Testis (tissue), 2 donors: ENCODE measurements at regions not wholly inside any gene's neighbourhood (a gene's known extent, or its start where the extent isn't known, plus 50 kb on each side); places are given as distances from the start of the nearest gene placed in this dataset.

Source experiments
- DNase-seq: peaks from one replicate; pipeline ENCODE4 v3.0.0-alpha.2; 2019
- H3K27ac ChIP-seq, 2 donors: fragments of 200-600 bp; sonication (generic); one replicate each; pipeline ENCODE4 v1.5.1; 2019
- H3K27me3 ChIP-seq: fragments of 200-600 bp; sonication (generic); one replicate; pipeline ENCODE4 v1.5.1; 2019
- H3K36me3 ChIP-seq: fragments of 200-600 bp; sonication (generic); one replicate; pipeline ENCODE4 v1.5.1; 2017; ENCODE audit warnings: low read depth; ENCODE audit errors: missing control alignments
- H3K4me1 ChIP-seq: fragments of 200-600 bp; sonication (generic); one replicate; pipeline ENCODE4 v1.5.1; 2019
- H3K4me3 ChIP-seq, 2 donors: fragments of 200-600 bp; sonication (generic); one replicate each; pipeline ENCODE4 v1.5.1; 2017 to 2019
- H3K9me3 ChIP-seq: fragments of 200-600 bp; sonication (generic); one replicate; pipeline ENCODE4 v1.5.1; 2017
- POLR2A ChIP-seq: fragments of 450-650 bp; IDR thresholded peaks from one replicate; pipeline ENCODE4 v1.6.1; 2017; ENCODE audit warnings: antibody characterized with exemption, mild to moderate bottlenecking, moderate library complexity
- WGBS, 2 donors: methylation state at CpG; one replicate each; pipeline ENCODE4 v1.1.5; 2018; 5-methylcytosine and 5-hydroxymethylcytosine counted together
- intact Hi-C: fragments of 100-400 bp; cut with DNase I; formaldehyde crosslinking; loops from one replicate; pipeline ENCODE4 v1.15.1; 2023; ENCODE audit warnings: low total_unique reads
- TF ChIP-seq, protein P1 (sequence below), 3 experiments: fragments of 450-650 bp in 2 of 3; fragments of 200-600 bp in 1 of 3; sonication (generic) in 1 of 3; IDR thresholded peaks; one replicate each; pipeline ENCODE4 v1.5.1; 2016 to 2019; ENCODE audit warnings: antibody characterized with exemption in 3 of 3, mild to moderate bottlenecking in 2 of 3, moderate library complexity in 1 of 3

DNA sequence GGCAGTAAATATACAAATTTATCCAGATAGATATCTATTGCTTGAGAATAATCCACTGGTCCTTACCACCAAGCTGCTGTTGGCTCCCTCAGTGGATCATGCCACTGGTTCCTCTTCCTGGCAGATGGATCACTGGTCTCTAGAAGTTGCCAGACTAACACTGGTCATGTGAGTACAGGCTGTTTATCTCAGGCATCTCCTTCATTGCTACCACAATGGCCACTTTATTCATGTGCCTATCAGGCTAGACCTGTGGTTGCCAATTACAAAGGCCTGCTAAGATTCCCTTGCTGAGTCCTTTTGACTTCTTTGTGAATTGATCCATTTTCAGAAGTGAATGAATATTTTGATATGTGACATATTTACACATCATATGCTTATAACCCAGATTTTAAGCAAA is 1659.5 kb upstream of the PCDH20 start:
- DNase-seq: no peak
- H3K4me3 ChIP-seq: no peak overlapping the region
- no peaks in the 10 kb centered on the region for H3K4me1 ChIP-seq
- TF ChIP-seq, protein P1, sequence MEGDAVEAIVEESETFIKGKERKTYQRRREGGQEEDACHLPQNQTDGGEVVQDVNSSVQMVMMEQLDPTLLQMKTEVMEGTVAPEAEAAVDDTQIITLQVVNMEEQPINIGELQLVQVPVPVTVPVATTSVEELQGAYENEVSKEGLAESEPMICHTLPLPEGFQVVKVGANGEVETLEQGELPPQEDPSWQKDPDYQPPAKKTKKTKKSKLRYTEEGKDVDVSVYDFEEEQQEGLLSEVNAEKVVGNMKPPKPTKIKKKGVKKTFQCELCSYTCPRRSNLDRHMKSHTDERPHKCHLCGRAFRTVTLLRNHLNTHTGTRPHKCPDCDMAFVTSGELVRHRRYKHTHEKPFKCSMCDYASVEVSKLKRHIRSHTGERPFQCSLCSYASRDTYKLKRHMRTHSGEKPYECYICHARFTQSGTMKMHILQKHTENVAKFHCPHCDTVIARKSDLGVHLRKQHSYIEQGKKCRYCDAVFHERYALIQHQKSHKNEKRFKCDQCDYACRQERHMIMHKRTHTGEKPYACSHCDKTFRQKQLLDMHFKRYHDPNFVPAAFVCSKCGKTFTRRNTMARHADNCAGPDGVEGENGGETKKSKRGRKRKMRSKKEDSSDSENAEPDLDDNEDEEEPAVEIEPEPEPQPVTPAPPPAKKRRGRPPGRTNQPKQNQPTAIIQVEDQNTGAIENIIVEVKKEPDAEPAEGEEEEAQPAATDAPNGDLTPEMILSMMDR (IDR thresholded peaks at IDR 0.05): no peak
- TF ChIP-seq POLR2A: no peak
- H3K36me3 ChIP-seq: no peaks in the 10 kb centered on the region
- intact Hi-C loops: no loop called here
- no peak overlapping the region for H3K27ac ChIP-seq
- no peaks in the 10 kb centered on the region for H3K9me3 ChIP-seq
- H3K27me3 ChIP-seq: no peaks in the 10 kb centered on the region

DNA sequence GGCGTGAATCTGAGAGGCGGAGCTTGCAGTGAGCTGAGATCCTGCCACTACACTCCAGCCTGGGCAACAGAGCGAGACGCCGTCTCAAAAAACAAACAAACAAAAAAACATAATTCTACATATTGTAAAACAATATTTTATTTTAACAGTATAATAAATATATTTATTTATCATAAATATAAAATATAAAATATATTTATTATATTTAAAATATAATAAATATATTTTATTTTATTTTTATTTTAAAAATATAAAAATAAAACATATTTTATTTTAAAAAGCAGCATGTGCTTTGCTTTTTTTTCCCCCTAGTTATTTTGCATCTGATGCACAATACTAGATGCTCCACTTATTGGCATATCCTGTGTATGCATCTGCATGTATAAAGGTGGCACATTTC is 1634.6 kb upstream of the PCDH20 start:
- H3K27me3 ChIP-seq: no peaks in the 10 kb centered on the region
- TF ChIP-seq, protein P1 (IDR thresholded peaks at IDR 0.05): no peak
- no peak for TF ChIP-seq POLR2A
- H3K27ac ChIP-seq: no peak overlapping the region
- H3K4me1 ChIP-seq: no peaks in the 10 kb centered on the region
- 71 to 87% methylated on average over 5 of the region's 5 CpGs for WGBS, 2 donors
- H3K4me3 ChIP-seq: no peak overlapping the region
- DNase-seq: no peak
- H3K9me3 ChIP-seq: no peaks in the 10 kb centered on the region
- intact Hi-C loops: no loop called here
- no peaks in the 10 kb centered on the region for H3K36me3 ChIP-seq

DNA sequence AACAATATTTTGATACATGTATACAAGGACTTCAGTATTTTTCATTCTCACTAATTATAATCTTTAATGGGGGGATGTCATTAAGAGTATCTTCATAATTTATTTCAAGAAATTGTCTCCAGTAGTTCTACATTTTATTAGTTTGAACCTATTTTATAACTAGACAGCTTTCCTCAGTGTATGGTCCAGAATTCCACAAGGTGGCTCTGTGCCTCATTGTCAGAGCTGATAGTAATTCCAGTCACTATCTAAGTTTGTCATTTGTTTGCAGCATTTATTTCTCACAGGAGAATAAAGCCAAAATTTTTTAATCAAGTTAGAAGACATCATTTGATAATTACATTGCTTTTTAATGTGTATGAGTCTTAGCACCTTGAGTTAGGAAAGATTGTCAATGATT is 1633.0 kb upstream of the PCDH20 start:
- H3K4me1 ChIP-seq: no peaks in the 10 kb centered on the region
- no peak for TF ChIP-seq POLR2A
- TF ChIP-seq, protein P1 (IDR thresholded peaks at IDR 0.05): no peak
- H3K36me3 ChIP-seq: no peaks in the 10 kb centered on the region
- no peak overlapping the region for H3K27ac ChIP-seq
- H3K27me3 ChIP-seq: no peaks in the 10 kb centered on the region
- no peak for DNase-seq
- intact Hi-C loops: no loop called here
- no peaks in the 10 kb centered on the region for H3K9me3 ChIP-seq
- no peak overlapping the region for H3K4me3 ChIP-seq

DNA sequence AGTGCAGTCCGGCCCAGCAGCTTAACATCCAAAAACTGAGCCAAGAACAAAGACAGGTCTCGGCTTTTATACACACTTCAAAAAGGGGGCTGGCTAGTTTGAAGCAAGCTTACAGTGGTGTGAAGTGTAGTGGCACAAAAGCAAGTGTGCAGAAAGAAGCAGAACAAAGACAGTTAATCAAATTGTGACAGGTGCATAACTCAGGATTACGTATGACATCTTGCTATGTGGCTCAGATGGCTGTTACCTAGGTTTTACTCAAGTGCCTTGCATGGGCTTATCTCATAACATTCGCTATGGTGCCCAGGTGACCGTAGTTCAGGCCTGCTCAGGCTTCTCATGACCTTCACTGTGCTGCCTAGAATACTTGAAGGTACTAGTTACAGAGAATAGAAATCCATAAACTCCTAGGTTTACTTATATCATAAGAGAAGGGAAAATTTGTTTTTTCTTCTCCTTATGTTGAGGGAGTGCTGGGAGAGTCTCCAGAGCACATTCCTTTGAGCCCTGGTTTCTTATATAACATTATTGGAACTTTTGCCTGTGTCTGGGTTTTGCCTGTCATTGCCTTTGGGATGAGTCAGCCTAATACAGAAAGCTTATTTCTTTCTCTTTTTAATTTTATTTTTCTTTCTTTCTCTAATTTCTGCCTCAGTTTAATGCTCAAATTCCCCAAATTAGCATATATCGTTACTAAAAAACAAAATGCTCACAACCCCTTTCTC is 1629.1 kb upstream of the PCDH20 start:
- no peaks in the 10 kb centered on the region for H3K27me3 ChIP-seq
- TF ChIP-seq, protein P1 (IDR thresholded peaks at IDR 0.05): no peak
- TF ChIP-seq POLR2A: no peak
- H3K4me3 ChIP-seq: no peak overlapping the region
- no peaks in the 10 kb centered on the region for H3K4me1 ChIP-seq
- intact Hi-C loops: no loop called here
- DNase-seq: no peak
- no peaks in the 10 kb centered on the region for H3K36me3 ChIP-seq
- H3K9me3 ChIP-seq: no peaks in the 10 kb centered on the region
- H3K27ac ChIP-seq: no peak overlapping the region
- whole genome bisulfite sequencing, 2 donors: 61 to 68% methylated on average over 6 of the region's 6 CpGs

DNA sequence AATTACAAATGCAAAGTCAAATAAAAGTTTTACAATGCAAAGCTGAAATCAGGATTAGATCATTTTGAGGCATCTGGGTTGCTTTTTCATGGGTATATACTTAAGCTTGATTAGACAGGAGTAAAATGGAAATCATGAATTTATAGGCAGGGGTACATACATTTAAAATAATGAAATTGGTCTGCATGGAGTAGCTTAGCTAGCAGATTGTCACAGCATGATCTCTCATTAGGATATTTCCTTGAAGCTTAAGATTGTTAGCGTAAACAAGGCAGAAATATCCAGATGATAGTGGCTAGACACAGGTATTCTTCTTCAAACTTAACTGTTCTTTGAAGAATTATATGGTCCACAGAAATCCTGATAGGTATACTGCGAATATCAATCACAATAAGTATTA is 1627.0 kb upstream of the PCDH20 start:
- DNase-seq: no peak
- intact Hi-C loops: no loop called here
- no peak overlapping the region for H3K4me3 ChIP-seq
- no peaks in the 10 kb centered on the region for H3K27me3 ChIP-seq
- H3K36me3 ChIP-seq: no peaks in the 10 kb centered on the region
- H3K4me1 ChIP-seq: no peaks in the 10 kb centered on the region
- no peak overlapping the region for H3K27ac ChIP-seq
- WGBS, 2 donors: 42 to 45% methylated on average over 2 of the region's 2 CpGs
- TF ChIP-seq, protein P1 (IDR thresholded peaks at IDR 0.05): no peak
- no peak for TF ChIP-seq POLR2A
- H3K9me3 ChIP-seq: no peaks in the 10 kb centered on the region
